ENCODE measurements at regions not wholly inside any gene's neighbourhood (a gene's known extent, or its start where the extent isn't known, plus 50 kb on each side); places are given as distances from the start of the nearest gene placed in this dataset.

DNA sequence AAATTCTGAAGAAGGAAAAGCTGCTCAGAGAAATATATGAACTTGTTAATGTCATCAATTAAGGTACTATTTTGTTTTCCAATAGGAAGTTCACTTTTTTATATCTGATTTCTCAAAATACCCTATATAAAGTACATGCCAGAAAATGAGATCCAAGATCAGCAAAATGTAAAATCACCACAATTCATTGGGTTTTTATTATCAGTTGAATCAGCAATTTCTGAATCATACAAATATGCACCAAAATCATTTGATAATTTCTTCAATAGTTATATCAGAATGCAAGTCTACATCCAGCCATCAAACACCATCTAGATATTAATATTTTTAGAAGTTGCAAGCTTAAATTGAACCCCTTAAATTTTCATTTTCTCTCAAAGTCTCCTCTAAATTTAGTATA, 1293.4 kb upstream of the NCAM2 start:
- TF ChIP-seq, protein P1, sequence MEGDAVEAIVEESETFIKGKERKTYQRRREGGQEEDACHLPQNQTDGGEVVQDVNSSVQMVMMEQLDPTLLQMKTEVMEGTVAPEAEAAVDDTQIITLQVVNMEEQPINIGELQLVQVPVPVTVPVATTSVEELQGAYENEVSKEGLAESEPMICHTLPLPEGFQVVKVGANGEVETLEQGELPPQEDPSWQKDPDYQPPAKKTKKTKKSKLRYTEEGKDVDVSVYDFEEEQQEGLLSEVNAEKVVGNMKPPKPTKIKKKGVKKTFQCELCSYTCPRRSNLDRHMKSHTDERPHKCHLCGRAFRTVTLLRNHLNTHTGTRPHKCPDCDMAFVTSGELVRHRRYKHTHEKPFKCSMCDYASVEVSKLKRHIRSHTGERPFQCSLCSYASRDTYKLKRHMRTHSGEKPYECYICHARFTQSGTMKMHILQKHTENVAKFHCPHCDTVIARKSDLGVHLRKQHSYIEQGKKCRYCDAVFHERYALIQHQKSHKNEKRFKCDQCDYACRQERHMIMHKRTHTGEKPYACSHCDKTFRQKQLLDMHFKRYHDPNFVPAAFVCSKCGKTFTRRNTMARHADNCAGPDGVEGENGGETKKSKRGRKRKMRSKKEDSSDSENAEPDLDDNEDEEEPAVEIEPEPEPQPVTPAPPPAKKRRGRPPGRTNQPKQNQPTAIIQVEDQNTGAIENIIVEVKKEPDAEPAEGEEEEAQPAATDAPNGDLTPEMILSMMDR (IDR thresholded peaks at IDR 0.05): no peak
- no peak for TF ChIP-seq POLR2A (IDR thresholded peaks at IDR 0.05)
